ENCODE measurements at regions not wholly inside any gene's neighbourhood (a gene's known extent, or its start where the extent isn't known, plus 50 kb on each side); places are given as distances from the start of the nearest gene placed in this dataset.

- no peak for DNase-seq (ENCODE audit: extremely low spot score, insufficient read length, low read depth)
- no peak for FAIRE-seq
Measured at GRCh38 chr2:122186761-122187222, 431.3 kb downstream of the TSN start.

GRCh38 chr2:122191331-122191730 lies 435.9 kb downstream of the TSN start:
- FAIRE-seq (no peak), DNase-seq (ENCODE audit: extremely low spot score, insufficient read length, low read depth) (no peak)

GRCh38 chr2:122193622-122194021 lies 438.2 kb downstream of the TSN start:
- DNase-seq (ENCODE audit: extremely low spot score, insufficient read length, low read depth) (no peak), FAIRE-seq (no peak)

GRCh38 chr2:122194546-122194945 lies 439.1 kb downstream of the TSN start:
- DNase-seq (ENCODE audit: extremely low spot score, insufficient read length, low read depth) (no peak), FAIRE-seq (no peak)

GRCh38 chr2:122203523-122203922 lies 448.1 kb downstream of the TSN start:
- DNase-seq (ENCODE audit: extremely low spot score, insufficient read length, low read depth) (no peak), FAIRE-seq (no peak)

- no peak for FAIRE-seq
- DNase-seq (ENCODE audit: extremely low spot score, insufficient read length, low read depth), result no peak
Measured at GRCh38 chr2:122205641-122206040, 450.2 kb downstream of the TSN start.

GRCh38 chr2:122206101-122206500 lies 450.6 kb downstream of the TSN start:
- no peak for DNase-seq (ENCODE audit: extremely low spot score, insufficient read length, low read depth)
- FAIRE-seq, result no peak

- no peak for DNase-seq (ENCODE audit: extremely low spot score, insufficient read length, low read depth)
- FAIRE-seq, result no peak
Measured at GRCh38 chr2:122209377-122209776, 453.9 kb downstream of the TSN start.

- FAIRE-seq (no peak), DNase-seq (ENCODE audit: extremely low spot score, insufficient read length, low read depth) (no peak)
Measured at GRCh38 chr2:122210065-122210464, 454.6 kb downstream of the TSN start.

- DNase-seq (ENCODE audit: extremely low spot score, insufficient read length, low read depth) (no peak), FAIRE-seq (no peak)
Measured at GRCh38 chr2:122210898-122211856, 455.7 kb downstream of the TSN start.

- DNase-seq (ENCODE audit: extremely low spot score, insufficient read length, low read depth) (no peak), FAIRE-seq (no peak)
Measured at GRCh38 chr2:122213312-122213711, 457.9 kb downstream of the TSN start.

GRCh38 chr2:122216071-122216470 lies 460.6 kb downstream of the TSN start:
- DNase-seq (ENCODE audit: extremely low spot score, insufficient read length, low read depth), result no peak
- no peak for FAIRE-seq

GRCh38 chr2:122216901-122217300 lies 461.4 kb downstream of the TSN start:
- FAIRE-seq (no peak), DNase-seq (ENCODE audit: extremely low spot score, insufficient read length, low read depth) (no peak)

GRCh38 chr2:122218596-122218995 lies 463.1 kb downstream of the TSN start:
- no peak for FAIRE-seq
- no peak for DNase-seq (ENCODE audit: extremely low spot score, insufficient read length, low read depth)

- FAIRE-seq (no peak), DNase-seq (ENCODE audit: extremely low spot score, insufficient read length, low read depth) (no peak)
Measured at GRCh38 chr2:122219504-122219903, 464.1 kb downstream of the TSN start.

- FAIRE-seq (no peak), DNase-seq (ENCODE audit: extremely low spot score, insufficient read length, low read depth) (no peak)
Measured at GRCh38 chr2:122221665-122222064, 466.2 kb downstream of the TSN start.

- no peak for DNase-seq (ENCODE audit: extremely low spot score, insufficient read length, low read depth)
- no peak for FAIRE-seq
Measured at GRCh38 chr2:122231296-122231695, 475.8 kb downstream of the TSN start.

- no peak for FAIRE-seq
- no peak for DNase-seq (ENCODE audit: extremely low spot score, insufficient read length, low read depth)
Measured at GRCh38 chr2:122233372-122233771, 477.9 kb downstream of the TSN start.

GRCh38 chr2:122236152-122236874 lies 480.9 kb downstream of the TSN start:
- DNase-seq (ENCODE audit: extremely low spot score, insufficient read length, low read depth), result no peak

GRCh38 chr2:122236925-122237324 lies 481.5 kb downstream of the TSN start:
- DNase-seq (ENCODE audit: extremely low spot score, insufficient read length, low read depth), result no peak

More at GRCh38 chr2:122236152-122236874, 480.9 kb downstream of the TSN start:
- no peak for FAIRE-seq

GRCh38 chr2:122237450-122237849 lies 482.0 kb downstream of the TSN start:
- DNase-seq (ENCODE audit: extremely low spot score, insufficient read length, low read depth) (no peak), FAIRE-seq (no peak)

More at GRCh38 chr2:122236925-122237324, 481.5 kb downstream of the TSN start:
- FAIRE-seq, result no peak

Measured in GM18507 (cell line).